ENCODE measurements at regions not wholly inside any gene's neighbourhood (a gene's known extent, or its start where the extent isn't known, plus 50 kb on each side); places are given as distances from the start of the nearest gene placed in this dataset.

GRCh38 chr3:181660337-181660736 is 51.4 kb upstream of the SOX2 start:
- no peaks in the 10 kb centered on the region for H3K36me3 ChIP-seq (ENCODE audit: control insufficient read depth, insufficient read depth, low read length, severe bottlenecking)
- H3K4me1 ChIP-seq (ENCODE audit: control insufficient read depth, insufficient read depth, low read length): peaks cover 3% of the 10 kb centered on the region
- no peak overlapping the region for H3K4me3 ChIP-seq (ENCODE audit: low read length)
- no peak for DNase-seq (ENCODE audit: low read depth)
- H3K9ac ChIP-seq (ENCODE audit: low read length): no peak overlapping the region
- no peaks in the 10 kb centered on the region for H3K9me3 ChIP-seq (ENCODE audit: control insufficient read depth, low read length)
- H3K27me3 ChIP-seq (replicated peaks; ENCODE audit: control insufficient read depth, insufficient read depth, low read length): no peaks in the 10 kb centered on the region

- Histone ChIP-seq H3K9me3 (ENCODE audit: control insufficient read depth, low read length) (no peaks in the 10 kb centered on the region), H3K36me3 (ENCODE audit: control insufficient read depth, insufficient read depth, low read length, severe bottlenecking) (no peaks in the 10 kb centered on the region), H3K9ac (ENCODE audit: low read length) (no peak overlapping the region), H3K27me3 (replicated peaks; ENCODE audit: control insufficient read depth, insufficient read depth, low read length) (no peaks in the 10 kb centered on the region), H3K4me1 (ENCODE audit: control insufficient read depth, insufficient read depth, low read length) (no peaks in the 10 kb centered on the region), H3K4me3 (ENCODE audit: low read length) (no peak overlapping the region)
- DNase-seq (ENCODE audit: low read depth): no peak
Observed at GRCh38 chr3:181637456-181637855, 74.3 kb upstream of the SOX2 start.

- Histone ChIP-seq H3K9ac (ENCODE audit: low read length) (no peak overlapping the region), H3K9me3 (ENCODE audit: control insufficient read depth, low read length) (no peaks in the 10 kb centered on the region), H3K36me3 (ENCODE audit: control insufficient read depth, insufficient read depth, low read length, severe bottlenecking) (no peaks in the 10 kb centered on the region), H3K4me1 (ENCODE audit: control insufficient read depth, insufficient read depth, low read length) (no peaks in the 10 kb centered on the region), H3K4me3 (ENCODE audit: low read length) (no peak overlapping the region), H3K27me3 (replicated peaks; ENCODE audit: control insufficient read depth, insufficient read depth, low read length) (no peaks in the 10 kb centered on the region)
- no peak for DNase-seq (ENCODE audit: low read depth)
Observed at GRCh38 chr3:181637056-181637455, 74.7 kb upstream of the SOX2 start.

GRCh38 chr3:181635141-181635540 is 76.6 kb upstream of the SOX2 start:
- Histone ChIP-seq H3K36me3 (ENCODE audit: control insufficient read depth, insufficient read depth, low read length, severe bottlenecking) (no peaks in the 10 kb centered on the region), H3K9me3 (ENCODE audit: control insufficient read depth, low read length) (no peaks in the 10 kb centered on the region), H3K27me3 (replicated peaks; ENCODE audit: control insufficient read depth, insufficient read depth, low read length) (no peaks in the 10 kb centered on the region), H3K9ac (ENCODE audit: low read length) (no peak overlapping the region), H3K4me3 (ENCODE audit: low read length) (no peak overlapping the region), H3K4me1 (ENCODE audit: control insufficient read depth, insufficient read depth, low read length) (no peaks in the 10 kb centered on the region)
- DNase-seq (ENCODE audit: low read depth): no peak

GRCh38 chr3:181633556-181633955 is 78.2 kb upstream of the SOX2 start:
- no peaks in the 10 kb centered on the region for H3K9me3 ChIP-seq (ENCODE audit: control insufficient read depth, low read length)
- H3K27me3 ChIP-seq (replicated peaks; ENCODE audit: control insufficient read depth, insufficient read depth, low read length): no peaks in the 10 kb centered on the region
- H3K36me3 ChIP-seq (ENCODE audit: control insufficient read depth, insufficient read depth, low read length, severe bottlenecking): no peaks in the 10 kb centered on the region
- H3K4me3 ChIP-seq (ENCODE audit: low read length): no peak overlapping the region
- H3K9ac ChIP-seq (ENCODE audit: low read length): no peak overlapping the region
- H3K4me1 ChIP-seq (ENCODE audit: control insufficient read depth, insufficient read depth, low read length): peaks cover 13% of the 10 kb centered on the region
- DNase-seq (ENCODE audit: low read depth): no peak

GRCh38 chr3:181631901-181632300 is 79.8 kb upstream of the SOX2 start:
- Histone ChIP-seq H3K4me1 (ENCODE audit: control insufficient read depth, insufficient read depth, low read length) (peaks cover 13% of the 10 kb centered on the region), H3K9ac (ENCODE audit: low read length) (no peak overlapping the region), H3K36me3 (ENCODE audit: control insufficient read depth, insufficient read depth, low read length, severe bottlenecking) (no peaks in the 10 kb centered on the region), H3K4me3 (ENCODE audit: low read length) (no peak overlapping the region), H3K27me3 (replicated peaks; ENCODE audit: control insufficient read depth, insufficient read depth, low read length) (no peaks in the 10 kb centered on the region), H3K9me3 (ENCODE audit: control insufficient read depth, low read length) (no peaks in the 10 kb centered on the region)
- DNase-seq (ENCODE audit: low read depth): no peak

GRCh38 chr3:181630853-181631252 is 80.9 kb upstream of the SOX2 start:
- no peak overlapping the region for H3K9ac ChIP-seq (ENCODE audit: low read length)
- no peaks in the 10 kb centered on the region for H3K27me3 ChIP-seq (replicated peaks; ENCODE audit: control insufficient read depth, insufficient read depth, low read length)
- peaks cover 13% of the 10 kb centered on the region for H3K4me1 ChIP-seq (ENCODE audit: control insufficient read depth, insufficient read depth, low read length)
- H3K4me3 ChIP-seq (ENCODE audit: low read length): no peak overlapping the region
- no peak for DNase-seq (ENCODE audit: low read depth)
- H3K9me3 ChIP-seq (ENCODE audit: control insufficient read depth, low read length): no peaks in the 10 kb centered on the region
- no peaks in the 10 kb centered on the region for H3K36me3 ChIP-seq (ENCODE audit: control insufficient read depth, insufficient read depth, low read length, severe bottlenecking)

- no peaks in the 10 kb centered on the region for H3K9me3 ChIP-seq (ENCODE audit: control insufficient read depth, low read length)
- no peak overlapping the region for H3K4me3 ChIP-seq (ENCODE audit: low read length)
- H3K36me3 ChIP-seq (ENCODE audit: control insufficient read depth, insufficient read depth, low read length, severe bottlenecking): no peaks in the 10 kb centered on the region
- no peak for DNase-seq (ENCODE audit: low read depth)
- no peaks in the 10 kb centered on the region for H3K27me3 ChIP-seq (replicated peaks; ENCODE audit: control insufficient read depth, insufficient read depth, low read length)
- H3K9ac ChIP-seq (ENCODE audit: low read length): no peak overlapping the region
- peaks cover 13% of the 10 kb centered on the region for H3K4me1 ChIP-seq (ENCODE audit: control insufficient read depth, insufficient read depth, low read length)
Observed at GRCh38 chr3:181629711-181630110, 82.0 kb upstream of the SOX2 start.

GRCh38 chr3:181629029-181629428 is 82.7 kb upstream of the SOX2 start:
- no peaks in the 10 kb centered on the region for H3K27me3 ChIP-seq (replicated peaks; ENCODE audit: control insufficient read depth, insufficient read depth, low read length)
- no peak overlapping the region for H3K4me3 ChIP-seq (ENCODE audit: low read length)
- no peak for DNase-seq (ENCODE audit: low read depth)
- H3K9me3 ChIP-seq (ENCODE audit: control insufficient read depth, low read length): no peaks in the 10 kb centered on the region
- H3K9ac ChIP-seq (ENCODE audit: low read length): no peak overlapping the region
- peaks cover 16% of the 10 kb centered on the region for H3K4me1 ChIP-seq (ENCODE audit: control insufficient read depth, insufficient read depth, low read length)
- H3K36me3 ChIP-seq (ENCODE audit: control insufficient read depth, insufficient read depth, low read length, severe bottlenecking): no peaks in the 10 kb centered on the region

GRCh38 chr3:181628384-181628783 is 83.3 kb upstream of the SOX2 start:
- Histone ChIP-seq H3K4me1 (ENCODE audit: control insufficient read depth, insufficient read depth, low read length) (peaks cover 16% of the 10 kb centered on the region), H3K4me3 (ENCODE audit: low read length) (no peak overlapping the region), H3K27me3 (replicated peaks; ENCODE audit: control insufficient read depth, insufficient read depth, low read length) (no peaks in the 10 kb centered on the region), H3K9me3 (ENCODE audit: control insufficient read depth, low read length) (no peaks in the 10 kb centered on the region), H3K36me3 (ENCODE audit: control insufficient read depth, insufficient read depth, low read length, severe bottlenecking) (no peaks in the 10 kb centered on the region), H3K9ac (ENCODE audit: low read length) (no peak overlapping the region)
- no peak for DNase-seq (ENCODE audit: low read depth)

GRCh38 chr3:181626036-181626435 is 85.7 kb upstream of the SOX2 start:
- Histone ChIP-seq H3K4me3 (ENCODE audit: low read length) (no peak overlapping the region), H3K9ac (ENCODE audit: low read length) (no peak overlapping the region), H3K4me1 (ENCODE audit: control insufficient read depth, insufficient read depth, low read length) (peaks cover 16% of the 10 kb centered on the region), H3K9me3 (ENCODE audit: control insufficient read depth, low read length) (no peaks in the 10 kb centered on the region), H3K27me3 (replicated peaks; ENCODE audit: control insufficient read depth, insufficient read depth, low read length) (no peaks in the 10 kb centered on the region), H3K36me3 (ENCODE audit: control insufficient read depth, insufficient read depth, low read length, severe bottlenecking) (no peaks in the 10 kb centered on the region)
- no peak for DNase-seq (ENCODE audit: low read depth)

GRCh38 chr3:181623924-181624694 is 87.6 kb upstream of the SOX2 start:
- Histone ChIP-seq H3K9ac (ENCODE audit: low read length) (no peak overlapping the region), H3K4me3 (ENCODE audit: low read length) (no peak overlapping the region), H3K4me1 (ENCODE audit: control insufficient read depth, insufficient read depth, low read length) (peaks cover 9% of the 10 kb centered on the region), H3K36me3 (ENCODE audit: control insufficient read depth, insufficient read depth, low read length, severe bottlenecking) (no peaks in the 10 kb centered on the region), H3K9me3 (ENCODE audit: control insufficient read depth, low read length) (no peaks in the 10 kb centered on the region), H3K27me3 (replicated peaks; ENCODE audit: control insufficient read depth, insufficient read depth, low read length) (no peaks in the 10 kb centered on the region)
- DNase-seq (ENCODE audit: low read depth): no peak

All from adipocyte (in vitro differentiated cells).